Endothelial cell (in vitro differentiated cells): ENCODE measurements at regions not wholly inside any gene's neighbourhood (a gene's known extent, or its start where the extent isn't known, plus 50 kb on each side); places are given as distances from the start of the nearest gene placed in this dataset.

ENCODE experiments used
- DNase-seq: peaks from one replicate; pipeline ENCODE4 v3.0.0; 2021; ENCODE audit warnings: low spot score
- H3K27ac Mint-ChIP-seq: one replicate; pipeline ENCODE4 v1.8.0; 2021; ENCODE audit warnings: mixed read lengths, inconsistent platforms; ENCODE audit not compliant: unreplicated experiment
- H3K27me3 Mint-ChIP-seq: one replicate; pipeline ENCODE4 v1.8.0; 2021; ENCODE audit warnings: mild to moderate bottlenecking, moderate library complexity, mixed read lengths, inconsistent platforms; ENCODE audit not compliant: unreplicated experiment
- H3K36me3 Mint-ChIP-seq: one replicate; pipeline ENCODE4 v1.8.0; 2021; ENCODE audit warnings: mild to moderate bottlenecking, low read depth, mixed read lengths, inconsistent platforms; ENCODE audit not compliant: unreplicated experiment
- H3K4me1 Mint-ChIP-seq: one replicate; pipeline ENCODE4 v1.8.0; 2021; ENCODE audit warnings: mild to moderate bottlenecking, mixed read lengths, inconsistent platforms; ENCODE audit not compliant: unreplicated experiment
- H3K4me3 Mint-ChIP-seq: one replicate; pipeline ENCODE4 v1.8.0; 2021; ENCODE audit warnings: mild to moderate bottlenecking, mixed read lengths, inconsistent platforms; ENCODE audit not compliant: unreplicated experiment
- H3K9me3 Mint-ChIP-seq: one replicate; pipeline ENCODE4 v1.8.0; 2021; ENCODE audit warnings: mixed read lengths, inconsistent platforms; ENCODE audit not compliant: unreplicated experiment
- CTCF ChIP-seq: fragments of 200-600 bp; sonication (generic); IDR thresholded peaks from one replicate; pipeline ENCODE4 v1.5.0; 2021; ENCODE audit warnings: antibody characterized with exemption; ENCODE audit not compliant: unreplicated experiment

- Mint-ChIP-seq H3K9me3 (no peaks in the 10 kb centered on the region), H3K4me1 (peaks cover 3% of the 10 kb centered on the region), H3K4me3 (no peak overlapping the region), H3K27ac (no peak overlapping the region), H3K27me3 (peaks cover 2% of the 10 kb centered on the region), H3K36me3 (no peaks in the 10 kb centered on the region)
- TF ChIP-seq CTCF, result no peak
- DNase-seq, result no peak
Measured at GRCh38 chr5:175109058-175109755, 334.8 kb downstream of the DRD1 start.

GRCh38 chr5:175107865-175108264 is 336.1 kb downstream of the DRD1 start:
- no peaks in the 10 kb centered on the region for H3K9me3 Mint-ChIP-seq
- H3K36me3 Mint-ChIP-seq, result no peaks in the 10 kb centered on the region
- H3K4me3 Mint-ChIP-seq, result no peak overlapping the region
- peaks cover 2% of the 10 kb centered on the region for H3K27me3 Mint-ChIP-seq
- H3K27ac Mint-ChIP-seq, result no peak overlapping the region
- H3K4me1 Mint-ChIP-seq, result peaks cover 3% of the 10 kb centered on the region
- TF ChIP-seq CTCF, result no peak
- DNase-seq, result no peak

GRCh38 chr5:175107028-175107588 is 336.9 kb downstream of the DRD1 start:
- no peak overlapping the region for H3K27ac Mint-ChIP-seq
- peaks cover 3% of the 10 kb centered on the region for H3K27me3 Mint-ChIP-seq
- TF ChIP-seq CTCF, result no peak
- no peaks in the 10 kb centered on the region for H3K9me3 Mint-ChIP-seq
- DNase-seq, result no peak
- H3K4me3 Mint-ChIP-seq, result no peak overlapping the region
- no peaks in the 10 kb centered on the region for H3K36me3 Mint-ChIP-seq
- H3K4me1 Mint-ChIP-seq, result peaks cover 3% of the 10 kb centered on the region

GRCh38 chr5:175104677-175105076 is 339.3 kb downstream of the DRD1 start:
- DNase-seq, result no peak
- Mint-ChIP-seq H3K36me3 (no peaks in the 10 kb centered on the region), H3K27ac (no peak overlapping the region), H3K27me3 (peaks cover 3% of the 10 kb centered on the region), H3K4me3 (no peak overlapping the region), H3K4me1 (peaks cover 3% of the 10 kb centered on the region), H3K9me3 (no peaks in the 10 kb centered on the region)
- TF ChIP-seq CTCF, result no peak

- Mint-ChIP-seq H3K27me3 (peaks cover 3% of the 10 kb centered on the region), H3K36me3 (no peaks in the 10 kb centered on the region), H3K4me1 (peaks cover 3% of the 10 kb centered on the region), H3K4me3 (no peak overlapping the region), H3K9me3 (no peaks in the 10 kb centered on the region), H3K27ac (no peak overlapping the region)
- TF ChIP-seq CTCF, result no peak
- no peak for DNase-seq
Measured at GRCh38 chr5:175103746-175104145, 340.2 kb downstream of the DRD1 start.
